HG03097 (cell line): ENCODE measurements at regions not wholly inside any gene's neighbourhood (a gene's known extent, or its start where the extent isn't known, plus 50 kb on each side); places are given as distances from the start of the nearest gene placed in this dataset.

ENCODE experiments used
- ATAC-seq: cut with Tn5 transposase; IDR thresholded peaks from one replicate; pipeline ENCODE4 v1.9.1; 2021; ENCODE audit not compliant: unreplicated experiment, low FRiP score

- no peak for ATAC-seq
These were observed 692.0 kb upstream of the FAM241A start for GRCh38 chr4:111453216-111453615.

GRCh38 chr4:111454961-111455360 is 690.3 kb upstream of the FAM241A start:
- no peak for ATAC-seq

GRCh38 chr4:111464251-111465045 is 680.8 kb upstream of the FAM241A start:
- no peak for ATAC-seq

GRCh38 chr4:111466811-111467604 is 678.2 kb upstream of the FAM241A start:
- no peak for ATAC-seq

GRCh38 chr4:111475001-111475400 is 670.3 kb upstream of the FAM241A start:
- ATAC-seq = no peak

- ATAC-seq = no peak
These were observed 669.6 kb upstream of the FAM241A start for GRCh38 chr4:111475666-111476065.

- no peak for ATAC-seq
These were observed 664.7 kb upstream of the FAM241A start for GRCh38 chr4:111480510-111480909.

- ATAC-seq = no peak
These were observed 661.7 kb upstream of the FAM241A start for GRCh38 chr4:111483375-111484169.

GRCh38 chr4:111492496-111492895 is 652.8 kb upstream of the FAM241A start:
- no peak for ATAC-seq

GRCh38 chr4:111494471-111494870 is 650.8 kb upstream of the FAM241A start:
- no peak for ATAC-seq

- ATAC-seq = no peak
These were observed 650.3 kb upstream of the FAM241A start for GRCh38 chr4:111494971-111495370.

GRCh38 chr4:111499291-111499690 is 646.0 kb upstream of the FAM241A start:
- ATAC-seq = no peak

- no peak for ATAC-seq
These were observed 645.5 kb upstream of the FAM241A start for GRCh38 chr4:111499706-111500105.

GRCh38 chr4:111500858-111501257 is 644.4 kb upstream of the FAM241A start:
- ATAC-seq = no peak

- ATAC-seq = no peak
These were observed 643.3 kb upstream of the FAM241A start for GRCh38 chr4:111501946-111502345.

GRCh38 chr4:111502626-111503025 is 642.6 kb upstream of the FAM241A start:
- no peak for ATAC-seq

GRCh38 chr4:111506706-111507105 is 638.5 kb upstream of the FAM241A start:
- ATAC-seq = no peak

GRCh38 chr4:111510535-111510934 is 634.7 kb upstream of the FAM241A start:
- ATAC-seq = no peak

- no peak for ATAC-seq
These were observed 633.0 kb upstream of the FAM241A start for GRCh38 chr4:111512081-111512783.

GRCh38 chr4:111519683-111520082 is 625.6 kb upstream of the FAM241A start:
- no peak for ATAC-seq
